IMR-90 (cell line): ENCODE measurements at regions not wholly inside any gene's neighbourhood (a gene's known extent, or its start where the extent isn't known, plus 50 kb on each side); places are given as distances from the start of the nearest gene placed in this dataset.

Experiments used
- BHLHE40 ChIP-seq: fragments of 150-350 bp; IDR thresholded peaks from 2 replicates; pipeline ENCODE4 v1.6.1; 2016; ENCODE audit warnings: mild to moderate bottlenecking, low read depth, low read length
- CEBPB ChIP-seq: IDR thresholded peaks from 2 replicates; pipeline ENCODE4 v1.6.1; 2012; ENCODE audit warnings: low read depth, low read length, improper control_type of control experiment
- CTCF ChIP-seq: conservative IDR thresholded peaks from 2 replicates; pipeline ENCODE4 v1.5.1; 2012; ENCODE audit warnings: mild to moderate bottlenecking, low read depth, low read length, improper control_type of control experiment
- ELK1 ChIP-seq: fragments of 150-350 bp; IDR thresholded peaks from 2 replicates; pipeline ENCODE4 v1.6.1; 2016; ENCODE audit warnings: low read depth, mild to moderate bottlenecking, low read length, moderate library complexity, borderline replicate concordance
- MAFK ChIP-seq: IDR thresholded peaks from 2 replicates; pipeline ENCODE4 v1.6.1; 2012; ENCODE audit warnings: low read depth, low read length, improper control_type of control experiment
- MAZ ChIP-seq: IDR thresholded peaks from 2 replicates; pipeline ENCODE4 v1.6.1; 2012; ENCODE audit warnings: low read depth, mild to moderate bottlenecking, low read length, improper control_type of control experiment, moderate library complexity, borderline replicate concordance
- MXI1 ChIP-seq: IDR thresholded peaks from 2 replicates; pipeline ENCODE4 v1.6.1; 2012; ENCODE audit warnings: low read depth, mild to moderate bottlenecking, low read length, moderate library complexity, borderline replicate concordance
- NFE2L2 ChIP-seq: fragments of 150-350 bp; IDR thresholded peaks from 2 replicates; pipeline ENCODE4 v1.6.1; 2016; ENCODE audit warnings: low read depth, mild to moderate bottlenecking, low read length
- POLR2A ChIP-seq: IDR thresholded peaks from 2 replicates; pipeline ENCODE4 v1.6.1; 2012; ENCODE audit warnings: mild to moderate bottlenecking, low read depth, low read length
- RAD21 ChIP-seq: IDR thresholded peaks from 2 replicates; pipeline ENCODE4 v1.6.1; 2012; ENCODE audit warnings: low read length, improper control_type of control experiment
- RCOR1 ChIP-seq: IDR thresholded peaks from 2 replicates; pipeline ENCODE4 v1.6.1; 2012; ENCODE audit warnings: mild to moderate bottlenecking, low read length, improper control_type of control experiment; ENCODE audit not compliant: insufficient replicate concordance
- RFX5 ChIP-seq: IDR thresholded peaks from 2 replicates; pipeline ENCODE4 v1.8.0; 2012; ENCODE audit warnings: low read depth, mild to moderate bottlenecking, low read length, moderate library complexity
- SMC3 ChIP-seq: fragments of 150-350 bp; IDR thresholded peaks from 2 replicates; pipeline ENCODE4 v1.6.1; 2016; ENCODE audit warnings: low read depth, mild to moderate bottlenecking, antibody characterized with exemption, low read length, moderate library complexity
- TF ChIP-seq, protein P1 (sequence below): fragments of 150-350 bp; IDR thresholded peaks from 2 replicates; pipeline ENCODE4 v1.6.1; 2017; ENCODE audit warnings: mild to moderate bottlenecking, antibody characterized with exemption, low read length, low read depth

DNA sequence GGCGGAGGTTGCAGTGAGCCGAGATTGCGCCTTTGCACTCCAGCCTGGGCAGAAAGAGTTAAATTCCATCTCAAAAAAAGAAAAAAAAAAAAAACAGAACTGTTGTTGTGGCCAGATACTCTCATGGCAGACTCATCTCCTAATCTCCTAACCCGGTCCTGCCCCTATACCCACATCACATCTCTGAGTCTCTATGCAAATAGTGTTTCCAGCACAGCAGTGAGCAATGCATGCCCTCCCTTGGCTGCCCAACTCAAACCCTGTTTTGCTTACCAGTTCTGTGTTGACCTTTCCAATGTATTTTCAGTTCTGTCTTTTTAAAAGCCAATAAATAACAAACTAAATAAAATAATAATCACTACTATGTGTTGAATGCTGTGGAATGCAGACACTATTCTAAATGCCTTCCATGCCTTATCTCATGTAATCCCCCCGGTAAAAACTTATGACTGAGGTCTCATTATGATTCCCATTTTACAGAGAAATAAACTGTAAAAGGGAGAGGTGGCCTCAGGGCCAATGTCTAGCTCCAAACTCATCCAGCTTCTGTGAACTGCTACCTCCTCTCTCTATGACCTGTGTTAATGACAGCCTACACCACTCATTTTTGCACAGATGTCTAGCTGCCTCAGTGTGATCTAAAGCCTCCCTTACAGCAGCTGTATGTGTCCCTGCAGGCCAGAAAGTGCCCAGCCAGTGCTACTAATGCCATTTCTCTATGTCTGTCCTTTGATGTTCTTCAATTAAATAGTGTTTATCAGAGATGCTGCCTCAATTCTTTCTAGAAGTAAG lies 289.8 kb downstream of the HS3ST3B1 start:
- no peak for TF ChIP-seq CTCF
- no peak for TF ChIP-seq POLR2A
- TF ChIP-seq CEBPB: no peak
- TF ChIP-seq, protein P1, sequence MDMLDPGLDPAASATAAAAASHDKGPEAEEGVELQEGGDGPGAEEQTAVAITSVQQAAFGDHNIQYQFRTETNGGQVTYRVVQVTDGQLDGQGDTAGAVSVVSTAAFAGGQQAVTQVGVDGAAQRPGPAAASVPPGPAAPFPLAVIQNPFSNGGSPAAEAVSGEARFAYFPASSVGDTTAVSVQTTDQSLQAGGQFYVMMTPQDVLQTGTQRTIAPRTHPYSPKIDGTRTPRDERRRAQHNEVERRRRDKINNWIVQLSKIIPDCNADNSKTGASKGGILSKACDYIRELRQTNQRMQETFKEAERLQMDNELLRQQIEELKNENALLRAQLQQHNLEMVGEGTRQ: no peak
- no peak for TF ChIP-seq MAFK
- no peak for TF ChIP-seq RFX5
- no peak for TF ChIP-seq SMC3
- no peak for TF ChIP-seq MXI1
- no peak for TF ChIP-seq NFE2L2
- TF ChIP-seq MAZ: no peak
- no peak for TF ChIP-seq RAD21
- no peak for TF ChIP-seq RCOR1
- TF ChIP-seq ELK1: no peak
- no peak for TF ChIP-seq BHLHE40
